Naive thymus-derived CD4-positive, alpha-beta T cell (primary cell): ENCODE measurements at regions not wholly inside any gene's neighbourhood (a gene's known extent, or its start where the extent isn't known, plus 50 kb on each side); places are given as distances from the start of the nearest gene placed in this dataset.
A peak's percentile ranks its signal among the peaks of the same experiment; 100 is the strongest.

Source experiments
- ATAC-seq: fragments of 150-1000 bp; cut with Tn5 transposase; 2 replicates; pipeline ENCODE4 v1.10.0; 2021; ENCODE audit warnings: mild to moderate bottlenecking, moderate library complexity
- CTCF ChIA-PET: fragments of 350-600 bp; sonication (Branson Sonifier 250); formaldehyde crosslinking; loops from one replicate; lab custom pipeline; 2021; ENCODE audit warnings: antibody characterized with exemption; lab: Charles Lee
- POLR2A ChIA-PET: fragments of 350-600 bp; sonication (Branson Sonifier 250); formaldehyde crosslinking; loops from one replicate; lab custom pipeline; 2021; ENCODE audit warnings: antibody characterized with exemption, inconsistent platforms; lab: Charles Lee
- DNase-seq, 9 donors: peaks; one replicate each; pipeline versions ENCODE4 v3.0.0 to v3.0.0-alpha.2; 2020 to 2022; ENCODE audit warnings: mixed read lengths in 1 of 9
- H3K27ac ChIP-seq: one replicate; pipeline ENCODE4 v1.7.0; 2013; ENCODE audit warnings: mild to moderate bottlenecking, low read depth, low read length, moderate library complexity
- H3K27me3 ChIP-seq, 2 donors: one replicate each; pipeline ENCODE4 v1.7.0; 2013; ENCODE audit warnings: low read length in 2 of 2, mild to moderate bottlenecking in 2 of 2, moderate library complexity in 2 of 2; ENCODE audit not compliant: control insufficient read depth in 2 of 2, insufficient read depth in 2 of 2
- H3K36me3 ChIP-seq, 3 experiments: 1 replicate in 2 of 3; 2 replicates in 1 of 3; pipeline ENCODE4 v1.7.0; 2013; ENCODE audit warnings: low read length in 3 of 3, mild to moderate bottlenecking in 3 of 3, moderate library complexity in 1 of 3; ENCODE audit not compliant: insufficient read depth in 3 of 3, control insufficient read depth in 2 of 3
- H3K4me1 ChIP-seq, 2 donors: one replicate each; pipeline ENCODE4 v1.7.0; 2013; ENCODE audit warnings: low read length in 2 of 2, mild to moderate bottlenecking in 2 of 2, moderate library complexity in 1 of 2; ENCODE audit not compliant: control insufficient read depth in 2 of 2, insufficient read depth in 2 of 2
- H3K4me3 ChIP-seq: 2 replicates; pipeline ENCODE4 v1.7.0; 2013; ENCODE audit warnings: mild to moderate bottlenecking, low read length
- H3K9me3 ChIP-seq, 3 experiments: 1 replicate in 2 of 3; 2 replicates in 1 of 3; pipeline ENCODE4 v1.7.0; 2013; ENCODE audit warnings: low read length in 3 of 3; ENCODE audit not compliant: control insufficient read depth in 2 of 3
- H3K27ac Mint-ChIP-seq, 9 donors: one replicate each; pipeline ENCODE4 v1.8.0; 2020 to 2022; ENCODE audit warnings: mixed read lengths in 9 of 9, mild to moderate bottlenecking in 8 of 9, moderate library complexity in 5 of 9, inconsistent platforms in 2 of 9
- H3K27me3 Mint-ChIP-seq, 5 donors: one replicate each; pipeline ENCODE4 v1.8.0; 2021 to 2022; ENCODE audit warnings: mixed read lengths in 5 of 5, mild to moderate bottlenecking in 1 of 5
- H3K36me3 Mint-ChIP-seq, 5 donors: one replicate each; pipeline ENCODE4 v1.8.0; 2020 to 2022; ENCODE audit warnings: mixed read lengths in 5 of 5, mild to moderate bottlenecking in 3 of 5, inconsistent platforms in 1 of 5
- H3K4me1 Mint-ChIP-seq, 7 donors: one replicate each; pipeline ENCODE4 v1.8.0; 2020 to 2022; ENCODE audit warnings: mixed read lengths in 7 of 7, mild to moderate bottlenecking in 3 of 7, inconsistent platforms in 1 of 7
- H3K4me3 Mint-ChIP-seq, 10 donors: one replicate each; pipeline ENCODE4 v1.8.0; 2020 to 2022; ENCODE audit warnings: mild to moderate bottlenecking in 10 of 10, mixed read lengths in 10 of 10, moderate library complexity in 6 of 10, inconsistent platforms in 2 of 10
- H3K9me3 Mint-ChIP-seq, 11 donors: one replicate each; pipeline ENCODE4 v1.8.0; 2020 to 2022; ENCODE audit warnings: mixed read lengths in 11 of 11, mild to moderate bottlenecking in 4 of 11, inconsistent platforms in 1 of 11, moderate library complexity in 1 of 11
- intact Hi-C, 2 donors: fragments of 100-400 bp; cut with micrococcal nuclease; formaldehyde crosslinking; loops; one replicate each; pipeline ENCODE4 v1.15.1; 2023

DNA sequence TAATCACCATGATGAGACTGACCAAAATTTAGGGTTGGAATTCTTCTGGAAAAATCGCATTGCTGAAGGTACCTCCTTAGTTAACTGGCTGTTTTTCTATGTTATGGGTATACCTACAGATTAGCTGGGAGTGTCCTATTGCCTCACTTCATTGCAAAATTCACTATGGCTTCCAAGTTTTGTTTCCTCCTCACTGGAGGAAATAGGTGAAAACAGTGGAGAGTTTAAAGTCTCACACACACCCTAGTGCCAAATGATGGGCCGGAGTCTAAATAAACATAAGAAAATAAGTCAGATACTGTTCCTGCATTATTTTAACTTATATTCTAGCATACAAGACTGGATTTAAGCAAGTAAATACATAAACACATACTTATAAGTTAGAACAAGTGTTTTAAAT is 98.2 kb downstream of the AHR start:
- Histone ChIP-seq H3K36me3 (no peaks in the 10 kb centered on the region), H3K4me1 (peaks cover 0 to under 1% of the 10 kb centered on the region in 2 donors), H3K27ac (no peak overlapping the region), H3K27me3 (no peaks in the 10 kb centered on the region), H3K9me3 (no peaks in the 10 kb centered on the region), H3K4me3 (no peak overlapping the region)
- no peak overlapping the region for H3K4me3 Mint-ChIP-seq
- H3K27me3 Mint-ChIP-seq = peaks cover 0 to 27% (median 15%) of the 10 kb centered on the region in 5 donors
- no peak for DNase-seq
- intact Hi-C loops = no loop called here
- ATAC-seq = no peak
- ChIA-PET CTCF (no interaction called here), POLR2A (no interaction called here)
- H3K36me3 Mint-ChIP-seq = peaks cover 0 to 16% (median 0%) of the 10 kb centered on the region in 5 donors
- peaks cover 4 to 29% (median 14%) of the 10 kb centered on the region in 11 donors for H3K9me3 Mint-ChIP-seq
- H3K27ac Mint-ChIP-seq = no peak overlapping the region
- H3K4me1 Mint-ChIP-seq = peaks cover 0 to 17% (median 7%) of the 10 kb centered on the region in 7 donors

DNA sequence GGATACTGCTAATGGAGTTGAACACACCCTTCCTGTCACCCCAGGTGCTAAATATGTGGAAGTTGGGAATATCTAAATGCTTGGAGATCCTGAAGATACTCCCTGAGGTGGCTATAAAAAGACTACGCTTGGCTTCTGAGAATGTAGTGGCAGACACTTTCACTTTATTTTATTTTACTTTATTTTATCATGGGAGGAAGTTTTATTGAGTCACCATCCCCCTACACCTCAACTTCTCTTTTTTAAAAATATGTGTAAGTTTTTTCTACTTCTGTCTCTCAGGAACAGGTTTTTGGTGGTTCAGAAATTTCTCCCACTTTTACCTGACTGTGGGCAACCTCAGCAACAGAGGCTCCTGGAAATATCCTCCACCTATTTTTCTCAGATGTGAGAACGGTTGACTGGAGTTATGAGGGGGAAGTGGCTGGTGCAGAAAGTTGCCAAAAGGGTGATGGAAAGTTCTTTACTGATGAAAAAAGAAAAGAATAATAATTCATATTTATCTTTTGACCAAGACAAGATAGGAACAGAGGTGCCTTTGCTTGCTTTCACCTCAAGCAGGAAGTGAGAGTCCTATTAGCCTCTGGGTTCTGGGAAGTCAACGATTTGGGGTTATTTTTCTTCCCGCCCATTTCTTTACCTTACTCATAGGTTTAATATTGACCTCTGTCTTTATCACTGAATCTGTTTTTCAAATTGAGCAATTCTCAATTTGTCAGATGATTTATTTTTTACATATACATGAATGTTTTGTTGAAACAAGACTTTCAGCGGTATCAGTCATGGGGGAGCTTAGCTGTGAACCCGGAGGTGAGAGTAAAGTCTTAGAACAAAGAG is 103.6 kb downstream of the AHR start:
- peaks cover 5 to 27% (median 23%) of the 10 kb centered on the region in 5 donors for H3K27me3 Mint-ChIP-seq
- POLR2A ChIA-PET = no interaction called here
- H3K4me3 ChIP-seq = peak overlapping the region; percentile 22
- H3K36me3 ChIP-seq = no peaks in the 10 kb centered on the region
- CTCF ChIA-PET = no interaction called here
- no peaks in the 10 kb centered on the region for H3K9me3 ChIP-seq
- ATAC-seq (no peak), DNase-seq (no peak)
- no peaks in the 10 kb centered on the region for H3K27me3 ChIP-seq
- H3K27ac ChIP-seq = no peak overlapping the region
- peak overlapping the region in 6 of 10 donors; percentile 7 to 54 (median 24) for H3K4me3 Mint-ChIP-seq
- peaks cover 0 to 5% (median 0%) of the 10 kb centered on the region in 11 donors for H3K9me3 Mint-ChIP-seq
- peaks cover 0 to 28% (median 9%) of the 10 kb centered on the region in 7 donors for H3K4me1 Mint-ChIP-seq
- H3K4me1 ChIP-seq = peaks cover 0 to 5% of the 10 kb centered on the region in 2 donors
- intact Hi-C loops = no loop called here
- H3K27ac Mint-ChIP-seq = peak overlapping the region in 1 of 9 donors; percentile 68
- H3K36me3 Mint-ChIP-seq = peaks cover 0 to 9% (median 0%) of the 10 kb centered on the region in 5 donors

DNA sequence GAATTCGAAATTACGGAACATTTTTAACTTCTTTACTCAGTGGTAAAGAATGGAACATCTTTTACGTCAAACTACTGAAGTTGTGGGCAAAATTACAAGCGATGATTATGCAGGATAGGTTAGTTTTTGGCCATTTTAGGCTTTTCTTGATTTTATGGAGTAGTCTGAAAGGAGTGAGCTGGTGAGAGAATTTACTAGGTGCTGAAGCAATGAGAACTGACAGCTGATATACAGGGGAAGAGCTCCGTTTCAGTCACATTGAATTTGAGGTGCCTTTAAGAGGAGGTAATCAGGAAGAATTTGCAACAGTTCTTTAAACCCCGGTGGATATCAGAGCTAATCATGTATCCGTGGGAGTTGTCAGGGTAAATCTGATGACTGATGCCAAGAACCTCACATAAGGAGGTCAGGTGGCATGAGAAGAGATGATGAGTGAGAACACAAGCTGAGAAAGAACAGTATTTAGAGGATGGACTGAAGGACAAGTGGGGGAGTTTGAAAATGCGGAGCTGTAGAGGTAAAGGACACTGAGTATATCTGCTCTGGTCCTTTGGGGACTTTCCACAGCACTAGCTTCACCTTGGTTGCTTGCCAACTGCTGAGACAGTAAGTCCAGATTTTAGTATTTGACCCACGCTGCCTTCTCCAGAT is 104.3 kb downstream of the AHR start:
- Histone ChIP-seq H3K36me3 (no peaks in the 10 kb centered on the region), H3K9me3 (no peaks in the 10 kb centered on the region), H3K27ac (no peak overlapping the region), H3K27me3 (no peaks in the 10 kb centered on the region), H3K4me3 (peak overlapping the region; percentile 22), H3K4me1 (peaks cover 0 to 5% of the 10 kb centered on the region in 2 donors)
- DNase-seq = no peak
- H3K4me1 Mint-ChIP-seq = peaks cover 0 to 28% (median 11%) of the 10 kb centered on the region in 7 donors
- H3K9me3 Mint-ChIP-seq = peaks cover 0 to 3% (median 0%) of the 10 kb centered on the region in 11 donors
- ChIA-PET POLR2A (no interaction called here), CTCF (no interaction called here)
- H3K36me3 Mint-ChIP-seq = peaks cover 0 to 5% (median 0%) of the 10 kb centered on the region in 5 donors
- H3K4me3 Mint-ChIP-seq = peak overlapping the region in 6 of 10 donors; percentile 0 to 52 (median 30)
- ATAC-seq = no peak
- peaks cover 7 to 29% (median 24%) of the 10 kb centered on the region in 5 donors for H3K27me3 Mint-ChIP-seq
- intact Hi-C loops = no loop called here
- H3K27ac Mint-ChIP-seq = peak overlapping the region in 1 of 9 donors; percentile 68

DNA sequence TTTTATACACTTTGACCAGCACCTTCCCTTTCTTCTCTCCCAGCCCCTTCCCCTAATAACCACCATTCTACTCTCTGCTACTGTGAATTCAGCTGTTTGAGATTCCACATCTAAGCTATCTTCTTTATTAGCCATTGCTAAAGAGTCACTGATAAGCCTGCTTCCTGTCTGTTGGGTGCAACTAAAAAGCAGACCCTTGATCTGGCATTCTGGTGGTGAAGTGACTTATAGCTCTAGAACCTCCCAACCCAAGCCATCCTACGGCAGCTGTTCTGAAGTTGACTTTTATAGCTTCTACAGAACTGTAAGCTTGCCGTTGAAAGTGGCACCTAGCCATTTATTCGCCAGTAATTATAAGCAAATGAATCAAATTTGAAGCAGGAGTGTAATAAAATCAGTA is 105.6 kb downstream of the AHR start:
- CTCF ChIA-PET = no interaction called here
- Mint-ChIP-seq H3K27me3 (peaks cover 12 to 28% (median 24%) of the 10 kb centered on the region in 5 donors), H3K4me3 (no peak overlapping the region), H3K9me3 (peaks cover 0 to 3% (median 0%) of the 10 kb centered on the region in 11 donors), H3K4me1 (peaks cover 0 to 28% (median 11%) of the 10 kb centered on the region in 7 donors), H3K36me3 (peaks cover 0 to 4% (median 0%) of the 10 kb centered on the region in 5 donors), H3K27ac (no peak overlapping the region)
- no peak for DNase-seq
- intact Hi-C loops = no loop called here
- H3K4me1 ChIP-seq = peaks cover 0 to 5% of the 10 kb centered on the region in 2 donors
- POLR2A ChIA-PET = interaction anchor here (0.6 kb wide), 1 partner anchor 971 kb away, joined by 4 read pairs; no protein-coding TSS in a partner anchor
- no peak overlapping the region for H3K27ac ChIP-seq
- no peak for ATAC-seq
- H3K9me3 ChIP-seq = no peaks in the 10 kb centered on the region
- no peaks in the 10 kb centered on the region for H3K36me3 ChIP-seq
- no peaks in the 10 kb centered on the region for H3K27me3 ChIP-seq
- no peak overlapping the region for H3K4me3 ChIP-seq

DNA sequence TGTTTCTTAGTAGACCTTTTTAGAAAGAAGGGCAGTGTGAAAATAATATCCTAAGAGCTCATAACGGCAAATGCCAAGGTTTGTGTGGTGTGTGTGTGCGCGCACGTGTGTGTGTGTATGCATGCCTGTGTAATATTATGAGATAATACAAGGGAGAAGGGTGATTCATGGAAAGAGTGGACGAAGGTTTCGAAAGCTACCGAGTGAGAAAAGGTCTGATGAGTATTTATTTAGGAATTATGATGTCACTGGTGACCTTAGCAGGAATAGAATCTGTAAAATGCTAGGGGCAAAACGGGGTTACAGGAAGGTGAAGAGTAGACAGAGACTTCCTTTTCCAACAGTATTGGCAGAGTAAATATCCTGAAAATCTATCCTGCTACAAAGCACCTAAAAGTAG is 107.3 kb downstream of the AHR start:
- H3K27me3 ChIP-seq = no peaks in the 10 kb centered on the region
- Mint-ChIP-seq H3K27me3 (peaks cover 7 to 28% (median 24%) of the 10 kb centered on the region in 5 donors), H3K36me3 (peaks cover 0 to 2% (median 0%) of the 10 kb centered on the region in 5 donors), H3K27ac (no peak overlapping the region), H3K4me3 (no peak overlapping the region), H3K4me1 (peaks cover 0 to 19% (median 9%) of the 10 kb centered on the region in 7 donors), H3K9me3 (peaks cover 0 to 3% (median 0%) of the 10 kb centered on the region in 11 donors)
- ATAC-seq (no peak), DNase-seq (no peak)
- H3K36me3 ChIP-seq = no peaks in the 10 kb centered on the region
- H3K27ac ChIP-seq = no peak overlapping the region
- intact Hi-C loops = no loop called here
- no peaks in the 10 kb centered on the region for H3K9me3 ChIP-seq
- POLR2A ChIA-PET = no interaction called here
- H3K4me1 ChIP-seq = peaks cover 0 to 5% of the 10 kb centered on the region in 2 donors
- H3K4me3 ChIP-seq = no peak overlapping the region
- CTCF ChIA-PET = no interaction called here

DNA sequence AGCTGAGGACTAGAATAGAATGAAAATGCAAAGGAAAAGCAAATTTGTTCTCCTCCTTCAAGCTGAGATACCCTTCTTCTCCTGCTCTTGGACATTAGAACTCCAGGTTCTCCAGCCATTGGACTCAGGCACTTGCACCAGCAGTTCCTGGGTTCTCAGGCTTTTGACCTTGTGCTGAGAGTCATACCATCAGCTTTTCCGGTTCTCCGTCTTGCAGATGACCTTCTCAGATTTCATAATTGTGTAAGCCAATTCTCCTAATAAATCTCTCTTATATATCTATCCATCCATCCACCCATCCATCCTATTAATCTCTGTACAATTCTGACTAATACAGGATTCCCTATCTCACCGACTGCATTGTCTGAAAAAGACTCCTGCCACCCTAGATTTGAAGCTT is 108.3 kb downstream of the AHR start:
- Histone ChIP-seq H3K36me3 (no peaks in the 10 kb centered on the region), H3K27ac (no peak overlapping the region), H3K9me3 (no peaks in the 10 kb centered on the region), H3K4me1 (peaks cover 0 to 4% of the 10 kb centered on the region in 2 donors), H3K4me3 (no peak overlapping the region), H3K27me3 (no peaks in the 10 kb centered on the region)
- DNase-seq (no peak), ATAC-seq (no peak)
- POLR2A ChIA-PET = no interaction called here
- Mint-ChIP-seq H3K4me1 (peaks cover 0 to 10% (median 3%) of the 10 kb centered on the region in 7 donors), H3K9me3 (peaks cover 0 to 3% (median 0%) of the 10 kb centered on the region in 11 donors), H3K27ac (no peak overlapping the region), H3K4me3 (no peak overlapping the region), H3K36me3 (peaks cover 0 to 2% (median 0%) of the 10 kb centered on the region in 5 donors), H3K27me3 (peaks cover 7 to 28% (median 17%) of the 10 kb centered on the region in 5 donors)
- CTCF ChIA-PET = no interaction called here
- intact Hi-C loops = no loop called here
